ENCODE measurements at regions not wholly inside any gene's neighbourhood (a gene's known extent, or its start where the extent isn't known, plus 50 kb on each side); places are given as distances from the start of the nearest gene placed in this dataset.
"Not testable (repeated sequence)": the region's sequence is repeated elsewhere in the genome, so short reads cannot be mapped to it uniquely, and the experiment has no call there.

GRCh38 chr4:123682931-123683330 lies 286.3 kb downstream of the SPRY1 start:
- Histone ChIP-seq H3K27me3 (ENCODE audit: insufficient read depth, insufficient read length) (no peaks in the 10 kb centered on the region), H3K4me1 (ENCODE audit: insufficient read depth, insufficient read length) (no peaks in the 10 kb centered on the region), H3K9me3 (ENCODE audit: insufficient read depth, low read length) (peaks cover 22% of the 10 kb centered on the region; the same call in 1 of the 2 replicates), H3K4me3 (ENCODE audit: insufficient read length, low read depth) (no peak overlapping the region), H3K9ac (ENCODE audit: insufficient read length, low read depth) (no peak overlapping the region), H3K36me3 (ENCODE audit: insufficient read depth, insufficient read length, low read length) (no peaks in the 10 kb centered on the region)
- no peak for DNase-seq (ENCODE audit: low read depth, low spot score)
- TF ChIP-seq ZNF274 (IDR thresholded peaks at IDR 0.05; ENCODE audit: low read depth, low read length) (no peak), YY1 (IDR thresholded peaks at IDR 0.05; ENCODE audit: insufficient read depth, insufficient read length) (no peak), SUZ12 (IDR thresholded peaks at IDR 0.05; ENCODE audit: extremely low read depth, insufficient read depth, insufficient read length) (no peak)

GRCh38 chr4:123684937-123685336 lies 288.3 kb downstream of the SPRY1 start:
- not testable (repeated sequence) for DNase-seq (ENCODE audit: low read depth, low spot score); H3K4me3 ChIP-seq (ENCODE audit: insufficient read length, low read depth)
- peaks cover 22% of the 10 kb centered on the region; the same call in 1 of the 2 replicates for H3K9me3 ChIP-seq (ENCODE audit: insufficient read depth, low read length)

GRCh38 chr4:123695531-123695930 lies 298.9 kb downstream of the SPRY1 start:
- 0 out of 2 replicates have a peak, but pooled peaks cover 10% of the 10 kb centered on the region for H3K9me3 ChIP-seq (ENCODE audit: insufficient read depth, low read length)
- not testable (repeated sequence) for H3K27me3 ChIP-seq (ENCODE audit: insufficient read depth, insufficient read length); DNase-seq (ENCODE audit: low read depth, low spot score); H3K4me1 ChIP-seq (ENCODE audit: insufficient read depth, insufficient read length); H3K9ac ChIP-seq (ENCODE audit: insufficient read length, low read depth); H3K4me3 ChIP-seq (ENCODE audit: insufficient read length, low read depth); H3K36me3 ChIP-seq (ENCODE audit: insufficient read depth, insufficient read length, low read length)

More at GRCh38 chr4:123684937-123685336, 288.3 kb downstream of the SPRY1 start:
- not testable (repeated sequence) for H3K9ac ChIP-seq (ENCODE audit: insufficient read length, low read depth); H3K27me3 ChIP-seq (ENCODE audit: insufficient read depth, insufficient read length); H3K36me3 ChIP-seq (ENCODE audit: insufficient read depth, insufficient read length, low read length); H3K4me1 ChIP-seq (ENCODE audit: insufficient read depth, insufficient read length)

GRCh38 chr4:123696687-123697086 lies 300.1 kb downstream of the SPRY1 start:
- Histone ChIP-seq H3K36me3 (ENCODE audit: insufficient read depth, insufficient read length, low read length) (no peaks in the 10 kb centered on the region), H3K27me3 (ENCODE audit: insufficient read depth, insufficient read length) (no peaks in the 10 kb centered on the region), H3K4me3 (ENCODE audit: insufficient read length, low read depth) (no peak overlapping the region), H3K4me1 (ENCODE audit: insufficient read depth, insufficient read length) (no peaks in the 10 kb centered on the region), H3K9ac (ENCODE audit: insufficient read length, low read depth) (no peak overlapping the region), H3K9me3 (ENCODE audit: insufficient read depth, low read length) (0 out of 2 replicates have a peak, but pooled peaks cover 10% of the 10 kb centered on the region)
- no peak for DNase-seq (ENCODE audit: low read depth, low spot score)
- TF ChIP-seq YY1 (IDR thresholded peaks at IDR 0.05; ENCODE audit: insufficient read depth, insufficient read length) (no peak), SUZ12 (IDR thresholded peaks at IDR 0.05; ENCODE audit: extremely low read depth, insufficient read depth, insufficient read length) (no peak), ZNF274 (IDR thresholded peaks at IDR 0.05; ENCODE audit: low read depth, low read length) (no peak)

- no peak overlapping the region for H3K9ac ChIP-seq (ENCODE audit: insufficient read length, low read depth)
- no peaks in the 10 kb centered on the region for H3K27me3 ChIP-seq (ENCODE audit: insufficient read depth, insufficient read length)
- H3K36me3 ChIP-seq (ENCODE audit: insufficient read depth, insufficient read length, low read length): no peaks in the 10 kb centered on the region
- no peak for TF ChIP-seq SUZ12 (IDR thresholded peaks at IDR 0.05; ENCODE audit: extremely low read depth, insufficient read depth, insufficient read length)
- TF ChIP-seq ZNF274 (IDR thresholded peaks at IDR 0.05; ENCODE audit: low read depth, low read length): no peak
- TF ChIP-seq YY1 (IDR thresholded peaks at IDR 0.05; ENCODE audit: insufficient read depth, insufficient read length): no peak
- H3K4me1 ChIP-seq (ENCODE audit: insufficient read depth, insufficient read length): no peaks in the 10 kb centered on the region
- DNase-seq (ENCODE audit: low read depth, low spot score): no peak
- 0 out of 2 replicates have a peak, but pooled peaks cover 10% of the 10 kb centered on the region for H3K9me3 ChIP-seq (ENCODE audit: insufficient read depth, low read length)
- no peak overlapping the region for H3K4me3 ChIP-seq (ENCODE audit: insufficient read length, low read depth)
Observed at GRCh38 chr4:123698556-123698955, 302.0 kb downstream of the SPRY1 start.

- no peaks in the 10 kb centered on the region for H3K36me3 ChIP-seq (ENCODE audit: insufficient read depth, insufficient read length, low read length)
- H3K9me3 ChIP-seq (ENCODE audit: insufficient read depth, low read length): 0 out of 2 replicates have a peak, but pooled peaks cover 10% of the 10 kb centered on the region
- TF ChIP-seq ZNF274 (IDR thresholded peaks at IDR 0.05; ENCODE audit: low read depth, low read length) (no peak), YY1 (IDR thresholded peaks at IDR 0.05; ENCODE audit: insufficient read depth, insufficient read length) (no peak), SUZ12 (IDR thresholded peaks at IDR 0.05; ENCODE audit: extremely low read depth, insufficient read depth, insufficient read length) (no peak)
- H3K4me1 ChIP-seq (ENCODE audit: insufficient read depth, insufficient read length): no peaks in the 10 kb centered on the region
- DNase-seq (ENCODE audit: low read depth, low spot score): no peak
- no peaks in the 10 kb centered on the region for H3K27me3 ChIP-seq (ENCODE audit: insufficient read depth, insufficient read length)
- H3K9ac ChIP-seq (ENCODE audit: insufficient read length, low read depth): no peak overlapping the region
- no peak overlapping the region for H3K4me3 ChIP-seq (ENCODE audit: insufficient read length, low read depth)
Observed at GRCh38 chr4:123699880-123700771, 303.5 kb downstream of the SPRY1 start.

GRCh38 chr4:123701131-123701575 lies 304.6 kb downstream of the SPRY1 start:
- TF ChIP-seq SUZ12 (IDR thresholded peaks at IDR 0.05; ENCODE audit: extremely low read depth, insufficient read depth, insufficient read length): no peak
- no peak for TF ChIP-seq ZNF274 (IDR thresholded peaks at IDR 0.05; ENCODE audit: low read depth, low read length)
- no peak for TF ChIP-seq YY1 (IDR thresholded peaks at IDR 0.05; ENCODE audit: insufficient read depth, insufficient read length)
- no peaks in the 10 kb centered on the region for H3K27me3 ChIP-seq (ENCODE audit: insufficient read depth, insufficient read length)
- no peak overlapping the region for H3K4me3 ChIP-seq (ENCODE audit: insufficient read length, low read depth)
- 0 out of 2 replicates have a peak, but pooled peaks cover 10% of the 10 kb centered on the region for H3K9me3 ChIP-seq (ENCODE audit: insufficient read depth, low read length)
- no peak for DNase-seq (ENCODE audit: low read depth, low spot score)
- H3K9ac ChIP-seq (ENCODE audit: insufficient read length, low read depth): no peak overlapping the region
- no peaks in the 10 kb centered on the region for H3K36me3 ChIP-seq (ENCODE audit: insufficient read depth, insufficient read length, low read length)
- H3K4me1 ChIP-seq (ENCODE audit: insufficient read depth, insufficient read length): no peaks in the 10 kb centered on the region

Data from NT2/D1 (cell line).